ENCODE measurements at regions not wholly inside any gene's neighbourhood (a gene's known extent, or its start where the extent isn't known, plus 50 kb on each side); places are given as distances from the start of the nearest gene placed in this dataset.

GRCh38 chr13:107497661-107498060 is 717.7 kb downstream of the LIG4 start:
- TF ChIP-seq CTCF (IDR thresholded peaks at IDR 0.05; ENCODE audit: insufficient read depth, low read depth, low read length) (no peak), EZH2 (IDR thresholded peaks at IDR 0.05; ENCODE audit: insufficient read depth, low read length) (no peak)

All from astrocyte (in vitro differentiated cells and primary cell).